NCI-H82 treated with DMSO at 0.1 percent for 48 hours (cell line): ENCODE measurements at regions not wholly inside any gene's neighbourhood (a gene's known extent, or its start where the extent isn't known, plus 50 kb on each side); places are given as distances from the start of the nearest gene placed in this dataset.
"Not testable (repeated sequence)": the region's sequence is repeated elsewhere in the genome, so short reads cannot be mapped to it uniquely, and the experiment has no call there.

Experiments used
- DNase-seq: peaks from one replicate; lab custom pipeline; 2025; ENCODE audit not compliant: unreplicated experiment; lab: John Stamatoyannopoulos, UW

GRCh38 chr10:62492870-62493180, 118.7 kb downstream of the ZNF365 start:
- no peak for DNase-seq

GRCh38 chr10:62496925-62497324, 122.8 kb downstream of the ZNF365 start:
- DNase-seq: no peak

GRCh38 chr10:62498271-62498670, 124.1 kb downstream of the ZNF365 start:
- no peak for DNase-seq

GRCh38 chr10:62500116-62500515, 125.9 kb downstream of the ZNF365 start:
- not testable (repeated sequence) for DNase-seq

- DNase-seq: no peak
These were observed 127.4 kb downstream of the ZNF365 start for GRCh38 chr10:62501547-62501946.

- no peak for DNase-seq
These were observed 128.9 kb downstream of the ZNF365 start for GRCh38 chr10:62502995-62503613.

- DNase-seq: no peak
These were observed 129.7 kb downstream of the ZNF365 start for GRCh38 chr10:62503872-62504271.

GRCh38 chr10:62506371-62506770, 132.2 kb downstream of the ZNF365 start:
- DNase-seq: no peak

GRCh38 chr10:62511238-62511637, 137.1 kb downstream of the ZNF365 start:
- no peak for DNase-seq

- no peak for DNase-seq
These were observed 137.5 kb downstream of the ZNF365 start for GRCh38 chr10:62511656-62512055.

GRCh38 chr10:62512732-62513475, 138.7 kb downstream of the ZNF365 start:
- no peak for DNase-seq

GRCh38 chr10:62514079-62514693, 140.0 kb downstream of the ZNF365 start:
- no peak for DNase-seq

- no peak for DNase-seq
These were observed 143.1 kb downstream of the ZNF365 start for GRCh38 chr10:62517252-62517651.

GRCh38 chr10:62527019-62527827, 153.1 kb downstream of the ZNF365 start:
- DNase-seq: no peak

GRCh38 chr10:62528441-62528840, 154.3 kb downstream of the ZNF365 start:
- DNase-seq: no peak

GRCh38 chr10:62529396-62529795, 155.2 kb downstream of the ZNF365 start:
- no peak for DNase-seq

GRCh38 chr10:62534031-62534430, 159.9 kb downstream of the ZNF365 start:
- DNase-seq: no peak

GRCh38 chr10:62538606-62539005, 164.4 kb downstream of the ZNF365 start:
- DNase-seq: no peak

- no peak for DNase-seq
These were observed 166.2 kb downstream of the ZNF365 start for GRCh38 chr10:62540389-62540788.

GRCh38 chr10:62541811-62542210, 167.6 kb downstream of the ZNF365 start:
- DNase-seq: no peak

- no peak for DNase-seq
These were observed 169.6 kb downstream of the ZNF365 start for GRCh38 chr10:62543571-62544355.
